Cardiac fibroblast (primary cell): ENCODE measurements at regions not wholly inside any gene's neighbourhood (a gene's known extent, or its start where the extent isn't known, plus 50 kb on each side); places are given as distances from the start of the nearest gene placed in this dataset.

Experiments
- DNase-seq, 2 donors: peaks; one replicate each; pipeline versions ENCODE4 v3.0.0 to v3.0.0-alpha.2; 2010; ENCODE audit warnings: low read depth in 2 of 2
- H3K4me3 ChIP-seq, 2 donors: replicated peaks in 1 of 2; 1 replicate in 1 of 2; 2 replicates in 1 of 2; pipeline ENCODE4 v1.5.1; 2011; ENCODE audit warnings: low read depth in 2 of 2, low read length in 2 of 2, mild to moderate bottlenecking in 2 of 2, moderate library complexity in 1 of 2
- TF ChIP-seq, protein P1 (sequence below): IDR thresholded peaks from one replicate; pipeline ENCODE4 v1.5.1; 2011; ENCODE audit warnings: low read depth, mild to moderate bottlenecking, low read length, inconsistent platforms

DNA sequence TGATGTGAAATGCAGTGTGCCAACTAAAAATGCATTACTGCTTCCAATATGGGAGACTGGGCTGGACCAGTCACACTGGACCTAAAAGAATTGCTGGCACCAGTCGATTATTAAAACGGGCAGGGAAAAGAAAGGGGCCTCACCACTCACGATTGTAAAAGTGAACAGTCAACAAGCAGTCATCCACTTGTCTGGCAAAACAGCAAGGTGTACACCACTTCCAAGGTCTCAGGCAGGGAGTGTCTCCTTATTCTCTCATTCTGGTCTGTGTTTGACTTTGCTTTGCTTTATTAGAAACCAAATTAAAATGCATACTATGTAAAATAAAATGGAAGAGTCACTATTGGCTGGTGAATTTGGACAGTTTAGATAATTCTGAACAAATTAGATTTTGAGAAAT lies 57.8 kb upstream of the TRPM3 start:
- no peak overlapping the region for H3K4me3 ChIP-seq
- TF ChIP-seq, protein P1, sequence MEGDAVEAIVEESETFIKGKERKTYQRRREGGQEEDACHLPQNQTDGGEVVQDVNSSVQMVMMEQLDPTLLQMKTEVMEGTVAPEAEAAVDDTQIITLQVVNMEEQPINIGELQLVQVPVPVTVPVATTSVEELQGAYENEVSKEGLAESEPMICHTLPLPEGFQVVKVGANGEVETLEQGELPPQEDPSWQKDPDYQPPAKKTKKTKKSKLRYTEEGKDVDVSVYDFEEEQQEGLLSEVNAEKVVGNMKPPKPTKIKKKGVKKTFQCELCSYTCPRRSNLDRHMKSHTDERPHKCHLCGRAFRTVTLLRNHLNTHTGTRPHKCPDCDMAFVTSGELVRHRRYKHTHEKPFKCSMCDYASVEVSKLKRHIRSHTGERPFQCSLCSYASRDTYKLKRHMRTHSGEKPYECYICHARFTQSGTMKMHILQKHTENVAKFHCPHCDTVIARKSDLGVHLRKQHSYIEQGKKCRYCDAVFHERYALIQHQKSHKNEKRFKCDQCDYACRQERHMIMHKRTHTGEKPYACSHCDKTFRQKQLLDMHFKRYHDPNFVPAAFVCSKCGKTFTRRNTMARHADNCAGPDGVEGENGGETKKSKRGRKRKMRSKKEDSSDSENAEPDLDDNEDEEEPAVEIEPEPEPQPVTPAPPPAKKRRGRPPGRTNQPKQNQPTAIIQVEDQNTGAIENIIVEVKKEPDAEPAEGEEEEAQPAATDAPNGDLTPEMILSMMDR = no peak
- DNase-seq = no peak

DNA sequence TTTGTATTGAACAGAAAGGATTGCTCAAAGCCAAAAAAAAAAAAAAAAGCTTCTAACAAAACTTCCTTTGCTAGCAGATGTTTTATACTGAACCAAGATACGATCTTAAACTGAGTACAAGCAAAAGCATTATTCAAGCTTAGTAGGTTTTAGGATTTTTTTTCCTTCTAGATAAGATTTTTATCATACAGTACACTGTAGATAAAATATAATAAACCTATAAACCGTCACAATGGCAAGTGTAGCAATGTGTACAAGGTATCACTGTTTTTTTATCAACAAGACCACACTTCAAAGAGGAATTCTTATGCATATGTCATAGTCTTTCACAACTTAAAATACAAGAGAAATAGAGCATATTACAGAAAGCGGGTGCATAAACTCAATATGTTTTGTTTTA lies 56.5 kb upstream of the TRPM3 start:
- H3K4me3 ChIP-seq = no peak overlapping the region
- TF ChIP-seq, protein P1 = no peak
- DNase-seq = no peak

DNA sequence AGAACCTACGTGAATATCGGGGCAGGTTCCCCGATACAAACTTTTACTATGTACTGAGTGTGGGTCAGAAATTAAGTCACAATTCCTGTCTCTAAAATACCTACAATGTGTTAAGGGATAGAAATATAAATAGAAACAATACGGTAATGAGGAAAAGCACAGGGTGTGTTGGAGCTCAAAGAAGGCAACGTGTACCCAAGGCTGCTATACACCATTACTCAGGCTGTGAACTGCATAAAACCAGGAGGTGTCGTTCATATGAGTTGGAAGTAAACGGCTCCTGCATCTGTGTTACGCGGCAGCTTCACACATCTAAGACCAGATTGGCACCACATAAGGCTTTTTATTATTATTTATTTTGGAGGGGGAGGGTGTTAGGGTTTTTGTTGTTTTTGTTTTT lies 50.1 kb upstream of the TRPM3 start:
- TF ChIP-seq, protein P1 = no peak
- H3K4me3 ChIP-seq = no peak overlapping the region
- no peak for DNase-seq
